K562 (cell line): ENCODE measurements at regions not wholly inside any gene's neighbourhood (a gene's known extent, or its start where the extent isn't known, plus 50 kb on each side); places are given as distances from the start of the nearest gene placed in this dataset.

Experiments
- ATF2 ChIP-seq: sonication (generic); formaldehyde crosslinking; IDR thresholded peaks from 2 replicates; pipeline ENCODE4 v1.8.1; 2022; ENCODE audit warnings: missing genetic modification reagents
- C11orf30 ChIP-seq: fragments of 450-650 bp; IDR thresholded peaks from 2 replicates; pipeline ENCODE4 v1.6.1; 2016; ENCODE audit warnings: low read depth, mild to moderate bottlenecking
- CEBPB ChIP-seq: fragments of 450-650 bp; IDR thresholded peaks from 2 replicates; pipeline ENCODE4 v1.6.1; 2016; ENCODE audit warnings: missing genetic modification characterization, missing compliant biosample characterization
- CTCF ChIP-seq, 3 experiments: IDR thresholded peaks in 2 of 3; conservative IDR thresholded peaks in 1 of 3; 2 replicates each; pipeline ENCODE4 v1.5.1; 2011 to 2012; ENCODE audit warnings: low read length in 3 of 3, mild to moderate bottlenecking in 3 of 3, control low read depth in 2 of 3, improper control_type of control experiment in 1 of 3, inconsistent platforms in 1 of 3, low read depth in 1 of 3, mixed read lengths in 1 of 3, moderate library complexity in 1 of 3; ENCODE audit not compliant: insufficient read depth in 2 of 3
- ELK3 ChIP-seq: fragments of 450-650 bp; formaldehyde crosslinking; IDR thresholded peaks from 2 replicates; pipeline ENCODE4 v1.4.0; 2020; ENCODE audit warnings: mild to moderate bottlenecking
- HLTF ChIP-seq: fragments of 450-650 bp; IDR thresholded peaks from 2 replicates; pipeline ENCODE4 v1.6.1; 2016
- MXD1 ChIP-seq: fragments of 250-450 bp; sonication (Bioruptor Pico); IDR thresholded peaks from 2 replicates; pipeline ENCODE4 v1.8.0; 2021; ENCODE audit warnings: borderline replicate concordance, mild to moderate bottlenecking, moderate library complexity; ENCODE audit not compliant: poor library complexity, severe bottlenecking
- POLR2AphosphoS5 ChIP-seq: IDR thresholded peaks from 2 replicates; pipeline ENCODE4 v1.6.1; 2011; ENCODE audit warnings: mild to moderate bottlenecking, low read depth, low read length, moderate library complexity; ENCODE audit not compliant: control insufficient read depth, insufficient read depth
- POLR3A ChIP-seq: IDR thresholded peaks from 2 replicates; pipeline ENCODE4 v1.6.1; 2011; ENCODE audit warnings: borderline replicate concordance, mild to moderate bottlenecking, moderate library complexity; ENCODE audit not compliant: insufficient read length, insufficient read depth; ENCODE audit errors: extremely low read depth
- RFX5 ChIP-seq: IDR thresholded peaks from 2 replicates; pipeline ENCODE4 v1.6.1; 2011; ENCODE audit warnings: low read depth, mild to moderate bottlenecking, improper control_type of control experiment, low read length
- TCF7 ChIP-seq: sonication (generic); IDR thresholded peaks from 2 replicates; pipeline ENCODE4 v1.6.1; 2016; ENCODE audit warnings: antibody characterized with exemption, borderline replicate concordance
- ZKSCAN3 ChIP-seq: fragments of 250-450 bp; sonication (Bioruptor Pico); IDR thresholded peaks from 2 replicates; pipeline ENCODE4 v1.4.0; 2020
- ZNF217 ChIP-seq: sonication (generic); formaldehyde crosslinking; IDR thresholded peaks from 2 replicates; pipeline ENCODE4 v1.8.0; 2022; ENCODE audit warnings: mild to moderate bottlenecking, missing genetic modification reagents

GRCh38 chr4:177778623-177779022 is 336.4 kb upstream of the AGA start:
- no peak for TF ChIP-seq POLR2AphosphoS5
- TF ChIP-seq CEBPB (tag), result no peak
- no peak for TF ChIP-seq ZNF217 (CRISPR knock-in tag)
- TF ChIP-seq POLR3A, result no peak
- no peak for TF ChIP-seq ZKSCAN3
- no peak for TF ChIP-seq ATF2 (CRISPR knock-in tag)
- no peak for TF ChIP-seq HLTF
- no peak for TF ChIP-seq C11orf30
- no peak for TF ChIP-seq CTCF (IDR thresholded peaks at IDR 0.05 in 2 of 3, conservative IDR thresholded peaks at IDR 0.05 in 1 of 3; ENCODE audit: insufficient read depth in 2 of 3, low read depth in 1 of 3, low read length in 3 of 3)
- no peak for TF ChIP-seq RFX5
- no peak for TF ChIP-seq MXD1 (CRISPR knock-in tag)
- TF ChIP-seq TCF7, result no peak
- no peak for TF ChIP-seq ELK3 (CRISPR knock-in tag)
